Endothelial cell of umbilical vein (primary cell): ENCODE measurements at regions not wholly inside any gene's neighbourhood (a gene's known extent, or its start where the extent isn't known, plus 50 kb on each side); places are given as distances from the start of the nearest gene placed in this dataset.
A peak's percentile ranks its signal among the peaks of the same experiment; 100 is the strongest.

ENCODE experiments used
- BruUV-seq: library from RNA; stranded (reverse); fragments of 400-500 nt; replicated peaks from 2 replicates; lab custom pipeline; 2021; lab: Mats Ljungman, UMichigan
- CTCF ChIA-PET: fragments of 300-600, 350-600 bp; sonication (Branson Sonifier 250); formaldehyde crosslinking; loops from one replicate; lab custom pipeline; 2021; ENCODE audit warnings: antibody characterized with exemption, inconsistent platforms; lab: Charles Lee
- POLR2A ChIA-PET: fragments of 300-600, 350-600 bp; sonication (Branson Sonifier 250); formaldehyde crosslinking; loops from one replicate; lab custom pipeline; 2021; ENCODE audit warnings: antibody characterized with exemption, inconsistent platforms; lab: Charles Lee
- DNase-seq: peaks from one replicate; pipeline ENCODE4 v3.0.0-alpha.2; 2011; ENCODE audit warnings: low read depth, low spot score
- FAIRE-seq: peaks from 2 replicates; lab custom pipeline; 2011; peaks lifted over from hg19 to GRCh38; lab: Jason Lieb, UNC
- H2AFZ ChIP-seq: 2 replicates; pipeline ENCODE4 v1.6.0; 2012; ENCODE audit warnings: low read depth, low read length, control low read depth, inconsistent platforms
- H3K27ac ChIP-seq: 2 replicates; pipeline ENCODE4 v1.5.1; 2011; ENCODE audit warnings: low read depth, mild to moderate bottlenecking, control low read depth, low read length, moderate library complexity; ENCODE audit not compliant: insufficient read depth
- H3K27me3 ChIP-seq, 2 experiments: 2 replicates each; pipeline versions ENCODE4 v1.6.0 to v1.6.1; 2011; ENCODE audit warnings: low read length in 2 of 2, mixed read lengths in 1 of 2; ENCODE audit not compliant: control insufficient read depth in 2 of 2, insufficient read depth in 2 of 2
- H3K36me3 ChIP-seq, 2 experiments: 2 replicates in 1 of 2; 3 replicates in 1 of 2; pipeline ENCODE4 v1.5.1; 2011; ENCODE audit warnings: low read length in 2 of 2, mild to moderate bottlenecking in 1 of 2, moderate library complexity in 1 of 2; ENCODE audit not compliant: control insufficient read depth in 2 of 2, insufficient read depth in 2 of 2; ENCODE audit errors: extremely low read depth in 1 of 2
- H3K4me1 ChIP-seq: 3 replicates; pipeline ENCODE4 v1.5.1; 2011; ENCODE audit warnings: mild to moderate bottlenecking, low read length; ENCODE audit not compliant: control insufficient read depth, insufficient read depth; ENCODE audit errors: extremely low read depth
- H3K4me2 ChIP-seq: 2 replicates; pipeline ENCODE4 v1.6.1; 2011; ENCODE audit warnings: low read length, control low read depth, mixed read lengths; ENCODE audit not compliant: insufficient read depth
- H3K4me3 ChIP-seq, 3 experiments: fragments of 200-600 bp in 1 of 3; sonication (generic), shearing (Covaris generic) in 1 of 3; replicated peaks in 1 of 3; 2 replicates each; pipeline ENCODE4 v1.5.1; 2011 to 2016; ENCODE audit warnings: control low read depth in 3 of 3, low read length in 3 of 3, mild to moderate bottlenecking in 2 of 3, inconsistent platforms in 1 of 3, low read depth in 1 of 3, moderate library complexity in 1 of 3; ENCODE audit not compliant: insufficient read depth in 1 of 3
- H3K79me2 ChIP-seq: 2 replicates; pipeline ENCODE4 v1.6.0; 2012; ENCODE audit warnings: low read length, inconsistent platforms; ENCODE audit not compliant: control insufficient read depth, insufficient read depth
- H3K9ac ChIP-seq: replicated peaks from 2 replicates; pipeline ENCODE3; 2011; ENCODE audit warnings: low read length, control low read depth; ENCODE audit not compliant: insufficient read depth; ENCODE audit errors: extremely low read depth
- H3K9me1 ChIP-seq: replicated peaks from 3 replicates; pipeline ENCODE4 v1.6.0; 2011; ENCODE audit warnings: mild to moderate bottlenecking, low read length; ENCODE audit not compliant: control insufficient read depth, insufficient read depth; ENCODE audit errors: extremely low read depth
- H3K9me3 ChIP-seq: replicated peaks from 2 replicates; pipeline ENCODE4 v1.5.1; 2012; ENCODE audit warnings: low read length, inconsistent platforms; ENCODE audit not compliant: control insufficient read depth, insufficient read depth
- H4K20me1 ChIP-seq: replicated peaks from 2 replicates; pipeline ENCODE3; 2011; ENCODE audit warnings: mild to moderate bottlenecking, low read length; ENCODE audit not compliant: control insufficient read depth, insufficient read depth; ENCODE audit errors: extremely low read depth
- EZH2 ChIP-seq: IDR thresholded peaks from 2 replicates; pipeline ENCODE4 v1.6.1; 2012; ENCODE audit warnings: borderline replicate concordance, low read depth, mild to moderate bottlenecking, moderate library complexity, low read length, inconsistent platforms; ENCODE audit not compliant: severe bottlenecking
- FOS ChIP-seq: IDR thresholded peaks from 2 replicates; pipeline ENCODE4 v1.6.1; 2011; ENCODE audit warnings: mild to moderate bottlenecking, low read length, moderate library complexity, borderline replicate concordance; ENCODE audit not compliant: insufficient read depth
- GATA2 ChIP-seq: IDR thresholded peaks from 2 replicates; pipeline ENCODE4 v1.7.0; 2011; ENCODE audit warnings: low read depth, mild to moderate bottlenecking, moderate library complexity, mixed read lengths, low read length; ENCODE audit not compliant: insufficient read length, insufficient read depth
- JUN ChIP-seq: IDR thresholded peaks from 2 replicates; pipeline ENCODE4 v1.6.1; 2011; ENCODE audit warnings: borderline replicate concordance, low read depth; ENCODE audit not compliant: insufficient read length, insufficient read depth
- MAX ChIP-seq: IDR thresholded peaks from 2 replicates; pipeline ENCODE4 v1.6.1; 2011; ENCODE audit not compliant: insufficient read depth, insufficient read length
- MYC ChIP-seq: IDR thresholded peaks from one replicate; pipeline ENCODE4 v1.6.1; 2011; ENCODE audit warnings: mild to moderate bottlenecking, low read depth, low read length
- POLR2A ChIP-seq: IDR thresholded peaks from 2 replicates; pipeline ENCODE4 v1.6.1; 2012; ENCODE audit warnings: low read depth, mild to moderate bottlenecking, control low read depth, low read length
- POLR2AphosphoS5 ChIP-seq: IDR thresholded peaks from 2 replicates; pipeline ENCODE4 v1.6.1; 2012; ENCODE audit warnings: low read depth, mild to moderate bottlenecking, control low read depth, low read length, moderate library complexity; ENCODE audit not compliant: insufficient read depth
- dilution Hi-C: fragments of 300-500 bp; cut with MboI; formaldehyde crosslinking; loops from one replicate; pipeline ENCODE4 v1.15.0; 2019; ENCODE audit warnings: low sequenced_read_pairs; ENCODE audit not compliant: extremely low pct_ligation_motif_present
- intact Hi-C: fragments of 100-400 bp; cut with micrococcal nuclease; formaldehyde crosslinking; loops from one replicate; pipeline ENCODE4 v1.10.0; 2022
- TF ChIP-seq, protein P1 (sequence below), 2 donors: IDR thresholded peaks; 1 replicate in 1 of 2; 2 replicates in 1 of 2; pipeline ENCODE4 v1.5.1; 2011; ENCODE audit warnings: low read length in 2 of 2, mild to moderate bottlenecking in 2 of 2, moderate library complexity in 2 of 2, control low read depth in 1 of 2, inconsistent platforms in 1 of 2, low read depth in 1 of 2; ENCODE audit not compliant: insufficient read depth in 1 of 2; ENCODE audit errors: extremely low read depth in 1 of 2

- H3K36me3 ChIP-seq, result no peaks in the 10 kb centered on the region
- peak overlapping the region; percentile 31 for H3K4me2 ChIP-seq
- CTCF ChIA-PET, result no interaction called here
- dilution Hi-C loops, result no loop called here
- intact Hi-C loops, result no loop called here
- H3K9me1 ChIP-seq, result no peaks in the 10 kb centered on the region
- no peak overlapping the region for H3K27ac ChIP-seq
- POLR2A ChIA-PET, result no interaction called here
- H3K9me3 ChIP-seq, result no peaks in the 10 kb centered on the region
- FAIRE-seq, result peak; percentile 97
- H3K9ac ChIP-seq, result no peak overlapping the region
- BruUV-seq, result no TSS peak
- H4K20me1 ChIP-seq, result no peaks in the 10 kb centered on the region
- no peaks in the 10 kb centered on the region for H3K27me3 ChIP-seq
- no peaks in the 10 kb centered on the region for H3K79me2 ChIP-seq
- peaks cover 13% of the 10 kb centered on the region for H3K4me1 ChIP-seq
- H2AFZ ChIP-seq, result no peak overlapping the region
- peak; percentile 59 for DNase-seq
- TF ChIP-seq, protein P1, sequence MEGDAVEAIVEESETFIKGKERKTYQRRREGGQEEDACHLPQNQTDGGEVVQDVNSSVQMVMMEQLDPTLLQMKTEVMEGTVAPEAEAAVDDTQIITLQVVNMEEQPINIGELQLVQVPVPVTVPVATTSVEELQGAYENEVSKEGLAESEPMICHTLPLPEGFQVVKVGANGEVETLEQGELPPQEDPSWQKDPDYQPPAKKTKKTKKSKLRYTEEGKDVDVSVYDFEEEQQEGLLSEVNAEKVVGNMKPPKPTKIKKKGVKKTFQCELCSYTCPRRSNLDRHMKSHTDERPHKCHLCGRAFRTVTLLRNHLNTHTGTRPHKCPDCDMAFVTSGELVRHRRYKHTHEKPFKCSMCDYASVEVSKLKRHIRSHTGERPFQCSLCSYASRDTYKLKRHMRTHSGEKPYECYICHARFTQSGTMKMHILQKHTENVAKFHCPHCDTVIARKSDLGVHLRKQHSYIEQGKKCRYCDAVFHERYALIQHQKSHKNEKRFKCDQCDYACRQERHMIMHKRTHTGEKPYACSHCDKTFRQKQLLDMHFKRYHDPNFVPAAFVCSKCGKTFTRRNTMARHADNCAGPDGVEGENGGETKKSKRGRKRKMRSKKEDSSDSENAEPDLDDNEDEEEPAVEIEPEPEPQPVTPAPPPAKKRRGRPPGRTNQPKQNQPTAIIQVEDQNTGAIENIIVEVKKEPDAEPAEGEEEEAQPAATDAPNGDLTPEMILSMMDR (IDR thresholded peaks at IDR 0.05; ENCODE audit: extremely low read depth in 1 of 2, insufficient read depth in 1 of 2, low read depth in 1 of 2, low read length in 2 of 2), result no peak
- no peak for TF ChIP-seq MYC
- peak; percentile 73 for TF ChIP-seq JUN
- no peak for TF ChIP-seq POLR2AphosphoS5
- peak; percentile 92 for TF ChIP-seq FOS
- TF ChIP-seq MAX, result no peak
- no peak for TF ChIP-seq EZH2
- TF ChIP-seq GATA2, result peak; percentile 54
- no peak for TF ChIP-seq POLR2A
- H3K4me3 ChIP-seq, result no peak overlapping the region
These were observed 431.8 kb upstream of the HTR2C start for GRCh38 chrX:114152130-114152529.
